ENCODE measurements at regions not wholly inside any gene's neighbourhood (a gene's known extent, or its start where the extent isn't known, plus 50 kb on each side); places are given as distances from the start of the nearest gene placed in this dataset.

DNA sequence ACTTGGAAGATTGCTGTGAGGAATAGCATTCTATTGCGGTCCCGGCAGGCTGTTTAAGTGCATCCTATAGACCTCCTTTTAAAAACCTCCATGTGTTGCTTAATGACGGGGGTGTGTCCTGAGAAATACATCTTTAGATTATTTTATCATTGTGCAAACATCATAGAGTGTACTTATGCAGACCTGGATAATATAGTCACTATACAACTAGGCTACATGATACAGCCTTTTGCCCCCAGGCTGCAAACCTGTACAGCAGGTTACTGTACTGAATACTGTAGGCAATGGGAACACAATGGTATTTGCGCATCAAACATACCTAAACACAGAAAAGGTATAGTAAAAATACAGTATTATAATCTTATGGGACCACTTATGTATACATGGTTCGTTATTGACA lies 175.6 kb downstream of the RNF144B start:
- Histone ChIP-seq H3K4me2 (ENCODE audit: low read depth, low read length) (no peak overlapping the region), H2AFZ (ENCODE audit: low read length) (no peak overlapping the region), H3K27ac (ENCODE audit: low read length) (no peak overlapping the region), H3K4me1 (ENCODE audit: low read length) (no peaks in the 10 kb centered on the region), H3K79me2 (ENCODE audit: low read length) (no peaks in the 10 kb centered on the region), H3K4me3 (ENCODE audit: low read length) (no peak overlapping the region), H3K36me3 (replicated peaks; ENCODE audit: insufficient read depth, low read length) (no peaks in the 10 kb centered on the region), H3K9ac (ENCODE audit: low read length) (no peak overlapping the region), H3K9me3 (replicated peaks; ENCODE audit: insufficient read depth, low read length) (no peaks in the 10 kb centered on the region), H3F3A (ENCODE audit: insufficient read depth, low read length) (no peaks in the 10 kb centered on the region), H3K9me2 (replicated peaks; ENCODE audit: insufficient read depth, low read length) (no peaks in the 10 kb centered on the region), H3K27me3 (replicated peaks; ENCODE audit: insufficient read depth, low read length) (no peaks in the 10 kb centered on the region), H4K20me1 (ENCODE audit: insufficient read depth, low read length) (no peaks in the 10 kb centered on the region)
- no peak for TF ChIP-seq EZH2phosphoT487 (IDR thresholded peaks at IDR 0.05; ENCODE audit: low read length)
- no peak for TF ChIP-seq EZH2 (optimal IDR thresholded peaks at IDR 0.05; ENCODE audit: low read depth, low read length)
- TF ChIP-seq, protein P1, sequence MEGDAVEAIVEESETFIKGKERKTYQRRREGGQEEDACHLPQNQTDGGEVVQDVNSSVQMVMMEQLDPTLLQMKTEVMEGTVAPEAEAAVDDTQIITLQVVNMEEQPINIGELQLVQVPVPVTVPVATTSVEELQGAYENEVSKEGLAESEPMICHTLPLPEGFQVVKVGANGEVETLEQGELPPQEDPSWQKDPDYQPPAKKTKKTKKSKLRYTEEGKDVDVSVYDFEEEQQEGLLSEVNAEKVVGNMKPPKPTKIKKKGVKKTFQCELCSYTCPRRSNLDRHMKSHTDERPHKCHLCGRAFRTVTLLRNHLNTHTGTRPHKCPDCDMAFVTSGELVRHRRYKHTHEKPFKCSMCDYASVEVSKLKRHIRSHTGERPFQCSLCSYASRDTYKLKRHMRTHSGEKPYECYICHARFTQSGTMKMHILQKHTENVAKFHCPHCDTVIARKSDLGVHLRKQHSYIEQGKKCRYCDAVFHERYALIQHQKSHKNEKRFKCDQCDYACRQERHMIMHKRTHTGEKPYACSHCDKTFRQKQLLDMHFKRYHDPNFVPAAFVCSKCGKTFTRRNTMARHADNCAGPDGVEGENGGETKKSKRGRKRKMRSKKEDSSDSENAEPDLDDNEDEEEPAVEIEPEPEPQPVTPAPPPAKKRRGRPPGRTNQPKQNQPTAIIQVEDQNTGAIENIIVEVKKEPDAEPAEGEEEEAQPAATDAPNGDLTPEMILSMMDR (IDR thresholded peaks at IDR 0.05; ENCODE audit: low read length), result no peak
- no peak for DNase-seq

DNA sequence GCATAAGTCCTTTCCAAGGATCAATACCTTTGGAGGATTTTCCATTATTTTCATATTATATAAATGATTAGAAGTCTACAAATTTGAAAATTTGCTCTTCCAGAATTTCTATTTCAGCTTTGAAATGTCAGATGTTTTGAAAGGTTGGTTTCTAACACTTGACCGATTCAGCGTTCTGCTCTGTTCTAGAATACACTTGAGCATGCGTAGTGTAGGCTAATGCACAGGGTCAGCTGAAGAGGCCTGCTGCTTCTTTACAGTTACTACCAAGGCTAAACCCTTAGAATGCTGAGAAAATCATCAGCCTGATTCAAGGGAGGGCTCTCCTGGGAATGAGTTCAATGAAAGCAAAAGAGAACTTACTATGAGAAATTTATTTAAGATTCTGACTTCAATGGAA lies 177.6 kb downstream of the RNF144B start:
- Histone ChIP-seq H3F3A (ENCODE audit: insufficient read depth, low read length) (no peaks in the 10 kb centered on the region), H3K9me2 (replicated peaks; ENCODE audit: insufficient read depth, low read length) (no peaks in the 10 kb centered on the region), H4K20me1 (ENCODE audit: insufficient read depth, low read length) (no peaks in the 10 kb centered on the region), H3K4me2 (ENCODE audit: low read depth, low read length) (no peak overlapping the region), H3K27ac (ENCODE audit: low read length) (no peak overlapping the region), H3K27me3 (replicated peaks; ENCODE audit: insufficient read depth, low read length) (no peaks in the 10 kb centered on the region), H3K4me1 (ENCODE audit: low read length) (no peaks in the 10 kb centered on the region), H3K4me3 (ENCODE audit: low read length) (no peak overlapping the region), H3K9me3 (replicated peaks; ENCODE audit: insufficient read depth, low read length) (no peaks in the 10 kb centered on the region), H3K79me2 (ENCODE audit: low read length) (no peaks in the 10 kb centered on the region), H3K9ac (ENCODE audit: low read length) (no peak overlapping the region), H3K36me3 (replicated peaks; ENCODE audit: insufficient read depth, low read length) (no peaks in the 10 kb centered on the region), H2AFZ (ENCODE audit: low read length) (no peak overlapping the region)
- DNase-seq, result no peak
- TF ChIP-seq, protein P1 (IDR thresholded peaks at IDR 0.05; ENCODE audit: low read length), result no peak
- TF ChIP-seq EZH2 (optimal IDR thresholded peaks at IDR 0.05; ENCODE audit: low read depth, low read length), result no peak
- no peak for TF ChIP-seq EZH2phosphoT487 (IDR thresholded peaks at IDR 0.05; ENCODE audit: low read length)

DNA sequence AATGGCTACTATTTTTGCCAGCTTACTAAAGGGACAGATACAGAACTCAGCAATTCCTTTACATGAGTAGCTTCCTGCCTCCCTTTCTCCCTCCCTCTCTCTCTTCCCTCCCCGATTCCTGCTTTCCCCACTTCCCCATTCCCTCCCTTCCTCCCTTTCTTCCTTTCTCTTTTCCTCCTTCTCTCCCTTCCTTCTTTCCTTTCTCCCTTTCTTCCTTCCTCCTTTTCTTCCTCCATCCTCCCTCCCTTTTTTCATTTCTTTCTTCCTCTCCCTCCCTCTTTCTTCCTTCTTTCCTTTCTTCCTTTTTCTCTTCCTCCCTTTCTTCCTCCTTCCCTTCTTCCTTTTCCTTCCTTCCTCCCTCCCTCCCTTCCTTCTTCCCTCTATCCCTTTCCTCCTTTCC lies 178.1 kb downstream of the RNF144B start:
- no peak overlapping the region for H3K4me2 ChIP-seq (ENCODE audit: low read depth, low read length)
- H3K27me3 ChIP-seq (replicated peaks; ENCODE audit: insufficient read depth, low read length), result no peaks in the 10 kb centered on the region
- H4K20me1 ChIP-seq (ENCODE audit: insufficient read depth, low read length), result no peaks in the 10 kb centered on the region
- no peaks in the 10 kb centered on the region for H3K9me2 ChIP-seq (replicated peaks; ENCODE audit: insufficient read depth, low read length)
- H3K36me3 ChIP-seq (replicated peaks; ENCODE audit: insufficient read depth, low read length), result no peaks in the 10 kb centered on the region
- H2AFZ ChIP-seq (ENCODE audit: low read length), result no peak overlapping the region
- no peak overlapping the region for H3K9ac ChIP-seq (ENCODE audit: low read length)
- TF ChIP-seq EZH2phosphoT487 (IDR thresholded peaks at IDR 0.05; ENCODE audit: low read length) (no peak), EZH2 (optimal IDR thresholded peaks at IDR 0.05; ENCODE audit: low read depth, low read length) (no peak)
- TF ChIP-seq, protein P1 (IDR thresholded peaks at IDR 0.05; ENCODE audit: low read length), result no peak
- H3K79me2 ChIP-seq (ENCODE audit: low read length), result no peaks in the 10 kb centered on the region
- H3F3A ChIP-seq (ENCODE audit: insufficient read depth, low read length), result no peaks in the 10 kb centered on the region
- H3K4me3 ChIP-seq (ENCODE audit: low read length), result no peak overlapping the region
- no peaks in the 10 kb centered on the region for H3K9me3 ChIP-seq (replicated peaks; ENCODE audit: insufficient read depth, low read length)
- H3K27ac ChIP-seq (ENCODE audit: low read length), result no peak overlapping the region
- DNase-seq, result no peak
- no peaks in the 10 kb centered on the region for H3K4me1 ChIP-seq (ENCODE audit: low read length)

Data from MM.1S (cell line).